Brain pericyte (primary cell): ENCODE measurements at regions not wholly inside any gene's neighbourhood (a gene's known extent, or its start where the extent isn't known, plus 50 kb on each side); places are given as distances from the start of the nearest gene placed in this dataset.

Experiments
- DNase-seq: peaks from one replicate; pipeline ENCODE4 v3.0.0-alpha.2; 2012; ENCODE audit warnings: low read depth, low spot score

DNA sequence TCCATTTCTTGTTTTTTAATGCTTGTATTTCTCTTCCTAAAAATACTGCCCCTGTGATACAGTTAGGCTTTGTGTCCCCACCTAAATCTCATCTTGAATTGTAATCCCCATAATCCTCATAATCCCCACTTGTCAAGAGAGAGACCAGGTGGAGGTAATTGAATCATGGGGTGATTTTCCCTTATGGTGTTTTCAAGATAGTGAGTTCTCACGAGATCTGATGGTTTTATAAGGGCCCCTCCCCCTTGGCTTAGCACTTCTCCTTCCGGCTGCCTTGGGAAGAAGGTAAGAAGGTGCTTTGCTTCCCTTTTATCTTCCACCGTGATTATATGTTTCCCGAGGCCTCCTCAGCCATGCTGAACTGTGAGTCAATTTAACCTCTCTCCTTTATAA is 227.4 kb downstream of the MAN2A1 start:
- DNase-seq: no peak

DNA sequence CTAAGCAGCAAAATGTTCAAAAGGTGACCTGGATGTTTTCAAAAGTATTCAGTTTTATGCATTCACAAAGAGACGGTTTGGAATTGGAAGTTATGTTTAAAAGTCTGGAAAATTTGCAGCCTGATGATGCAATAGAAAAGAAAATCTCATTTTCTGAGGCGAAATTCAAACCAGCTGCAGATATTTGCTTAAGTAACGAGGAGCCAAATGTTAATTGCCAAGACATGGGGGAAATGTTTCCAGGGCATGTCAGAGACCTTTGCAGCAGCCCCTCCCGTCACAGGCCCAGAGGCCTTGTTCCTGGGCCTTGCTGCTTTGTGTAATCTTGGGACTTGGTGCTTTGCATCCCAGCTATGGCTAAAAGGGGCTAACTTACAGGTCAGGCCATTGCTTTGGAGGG is 228.2 kb downstream of the MAN2A1 start:
- DNase-seq: no peak

GRCh38 chr5:109920736-109921135 is 231.0 kb downstream of the MAN2A1 start:
- DNase-seq: no peak

GRCh38 chr5:109921735-109922380 is 232.1 kb downstream of the MAN2A1 start:
- no peak for DNase-seq

- DNase-seq: no peak
Measured at GRCh38 chr5:109922381-109922995, 232.8 kb downstream of the MAN2A1 start.

DNA sequence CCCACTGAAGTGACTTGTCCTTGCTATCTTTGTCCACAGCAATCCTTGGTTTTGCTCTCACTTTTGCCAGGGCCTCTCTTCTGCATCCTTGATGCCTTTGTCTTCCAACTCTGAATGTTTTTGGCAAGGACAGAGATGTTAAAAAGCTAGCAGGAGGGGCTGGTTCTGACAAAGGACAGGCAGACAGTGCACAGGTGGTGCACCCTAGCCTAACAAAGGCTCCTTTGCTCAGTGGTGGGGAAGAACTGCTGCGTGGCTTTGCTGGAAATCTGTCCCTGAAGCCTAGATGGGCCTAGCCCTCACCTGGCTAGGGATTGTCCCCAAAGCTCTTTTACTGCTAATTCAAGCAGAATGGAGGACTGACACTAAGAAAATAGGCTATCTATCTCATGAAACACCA is 233.5 kb downstream of the MAN2A1 start:
- DNase-seq: no peak

GRCh38 chr5:109924237-109925107 is 234.7 kb downstream of the MAN2A1 start:
- no peak for DNase-seq

DNA sequence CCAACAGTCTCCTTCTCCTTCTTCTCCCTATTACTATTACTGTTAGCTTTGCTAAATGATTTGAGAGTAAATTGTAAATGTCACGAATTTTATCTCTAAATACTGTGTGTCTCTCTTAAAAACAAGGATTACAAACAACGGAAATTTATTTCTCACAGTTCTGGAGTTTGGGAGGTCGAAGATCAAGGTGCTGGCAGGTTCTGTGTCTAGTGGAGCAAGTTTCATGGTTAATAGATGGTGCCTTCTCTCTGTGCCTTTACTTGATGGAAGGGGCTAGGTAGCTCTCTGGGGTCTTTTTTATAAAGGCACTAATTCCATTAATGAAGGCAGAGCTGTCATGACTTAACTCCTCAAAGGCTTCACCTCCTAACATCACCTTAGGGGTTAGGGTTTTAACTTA is 237.9 kb downstream of the MAN2A1 start:
- no peak for DNase-seq

DNA sequence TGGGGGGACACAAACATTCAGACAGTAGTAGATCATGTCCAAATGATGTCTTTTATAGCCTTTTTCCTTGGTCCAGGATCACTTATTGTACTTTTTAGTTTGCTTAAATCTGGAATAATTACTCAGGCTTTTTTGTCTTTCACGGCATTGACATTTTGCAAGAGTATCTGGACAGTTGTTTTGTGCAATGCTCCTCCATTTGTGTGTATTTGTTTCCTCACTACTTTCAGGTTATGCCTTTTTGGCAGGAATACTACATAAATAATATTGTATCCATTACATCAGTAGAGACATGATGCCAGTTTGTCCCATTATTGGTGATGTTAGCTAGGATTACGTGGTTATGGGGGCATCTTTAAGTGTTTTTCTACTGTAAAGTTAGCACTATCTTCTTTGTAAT is 238.3 kb downstream of the MAN2A1 start:
- no peak for DNase-seq

DNA sequence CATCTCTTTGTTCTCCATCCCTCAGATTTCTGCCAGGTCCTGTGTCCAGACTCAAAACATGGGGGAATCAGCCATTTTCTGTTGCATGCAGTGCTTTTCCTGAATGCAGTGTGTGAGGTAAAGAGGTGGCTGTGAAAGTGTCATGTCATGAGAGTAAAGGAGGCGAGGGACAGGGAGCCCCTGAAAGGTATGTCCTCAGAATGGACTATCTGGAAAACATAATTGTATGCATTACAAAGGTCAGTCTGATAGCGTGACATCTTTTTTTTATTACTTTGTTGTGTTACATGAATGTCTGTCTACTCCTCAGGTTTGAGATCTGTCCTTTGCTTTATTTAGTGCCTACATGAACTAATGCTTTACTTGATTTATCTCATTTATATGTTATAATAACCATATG is 239.1 kb downstream of the MAN2A1 start:
- no peak for DNase-seq

- DNase-seq: no peak
Measured at GRCh38 chr5:109929376-109929775, 239.6 kb downstream of the MAN2A1 start.

- no peak for DNase-seq
Measured at GRCh38 chr5:109929911-109930310, 240.2 kb downstream of the MAN2A1 start.

DNA sequence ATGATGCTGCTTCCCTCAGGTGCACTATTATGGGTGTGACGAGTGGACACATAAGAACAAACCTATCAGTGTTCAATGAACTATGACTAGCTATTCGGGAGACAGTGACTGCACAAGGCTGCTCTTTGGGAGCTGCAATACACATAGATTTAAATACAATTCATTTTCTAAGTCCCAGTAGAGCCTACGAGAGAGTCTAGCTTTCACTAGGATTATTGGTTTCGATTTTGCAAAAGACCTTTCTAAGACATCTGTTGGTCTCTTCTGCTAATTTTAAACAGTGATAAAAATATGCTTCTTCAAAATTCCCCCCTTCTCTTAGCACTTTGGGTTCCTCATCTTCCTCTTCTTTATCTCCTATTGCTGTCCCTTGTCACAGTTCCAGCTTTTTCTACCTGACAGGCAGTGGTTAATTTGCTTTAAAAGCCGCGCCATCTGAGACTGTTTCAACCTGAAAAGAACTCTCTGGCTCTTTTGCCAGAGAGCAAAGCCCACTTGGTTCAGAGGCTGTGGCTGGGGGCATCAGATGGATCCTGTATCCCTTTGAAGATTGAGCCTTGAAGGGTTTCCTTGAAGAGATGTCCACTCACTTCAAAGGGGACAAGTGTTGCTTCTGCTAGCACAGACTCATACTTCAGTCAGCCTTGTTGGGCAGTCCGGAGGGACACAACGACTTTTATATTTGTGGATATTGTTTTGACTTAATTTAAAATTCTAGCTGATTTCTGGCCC is 241.5 kb downstream of the MAN2A1 start:
- no peak for DNase-seq

DNA sequence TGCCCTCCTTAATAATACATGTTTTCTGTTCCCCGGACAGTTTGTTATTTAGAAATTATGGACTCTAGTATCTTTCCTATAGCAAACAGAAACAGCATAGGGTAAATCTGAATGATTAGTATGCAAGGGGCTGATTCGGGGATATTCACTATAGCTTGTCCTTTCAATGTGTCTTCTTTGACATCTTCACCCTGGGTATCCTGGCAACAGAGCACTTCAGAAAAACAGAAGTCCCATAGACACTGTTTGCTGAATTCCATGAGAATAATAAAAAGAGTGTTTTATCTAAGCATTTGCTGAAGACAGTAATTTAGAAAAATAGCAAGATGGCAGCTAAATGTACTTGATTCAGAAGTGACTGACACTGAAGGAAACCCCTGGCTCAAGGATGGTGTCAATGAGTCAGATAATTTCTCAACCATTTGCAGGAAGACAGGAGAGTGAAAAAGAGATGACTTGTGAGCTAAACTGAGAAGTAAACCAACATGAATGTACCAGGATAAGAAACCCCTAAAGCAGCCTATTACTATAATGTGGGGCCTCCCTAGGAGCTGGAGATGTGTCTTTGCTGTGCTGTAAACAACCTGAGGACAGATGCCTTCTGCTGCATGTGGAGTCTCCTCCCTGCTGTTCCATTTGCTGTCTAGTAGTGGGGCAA is 246.2 kb downstream of the MAN2A1 start:
- no peak for DNase-seq

DNA sequence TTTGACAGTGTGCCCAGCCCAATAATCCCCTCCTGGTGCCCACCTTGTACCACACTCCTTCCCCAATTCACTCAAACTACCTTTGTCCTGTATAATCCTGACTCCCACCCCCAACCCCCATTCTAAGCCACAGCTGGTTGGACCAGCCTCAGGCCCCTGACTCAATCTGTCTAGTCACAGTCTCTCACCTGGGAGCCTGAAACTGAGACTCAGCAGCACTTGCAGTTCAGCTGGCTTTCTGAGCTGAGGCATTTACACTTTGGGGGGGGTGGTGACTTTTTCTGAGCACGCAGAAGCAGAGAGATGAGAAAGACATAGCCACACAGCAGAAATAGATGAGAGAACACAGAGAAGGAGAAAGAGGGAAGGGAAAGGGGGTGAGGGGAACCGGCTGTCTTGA is 247.3 kb downstream of the MAN2A1 start:
- DNase-seq: no peak

DNA sequence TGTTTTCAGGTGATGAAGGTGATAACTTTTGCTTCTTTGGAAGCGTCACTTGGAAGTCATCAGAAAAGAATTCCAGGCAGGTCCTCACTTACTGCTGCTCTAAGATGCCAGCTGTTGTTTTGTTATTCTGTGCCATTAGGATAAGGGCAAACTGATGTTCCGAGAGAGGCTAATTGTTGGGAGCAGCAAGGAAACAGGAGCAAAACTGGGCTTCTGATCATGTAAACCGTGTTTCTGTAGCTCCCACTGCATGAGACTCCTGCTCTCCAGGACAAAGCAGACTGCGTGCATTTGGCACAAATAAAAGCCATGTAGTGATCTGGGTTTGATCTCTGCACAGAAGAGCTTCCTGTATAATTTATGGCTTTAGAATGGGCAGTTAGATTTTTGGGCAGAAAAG is 248.2 kb downstream of the MAN2A1 start:
- DNase-seq: no peak

GRCh38 chr5:109938453-109938852 is 248.7 kb downstream of the MAN2A1 start:
- no peak for DNase-seq

GRCh38 chr5:109939116-109939682 is 249.5 kb downstream of the MAN2A1 start:
- DNase-seq: peak; percentile 2

DNA sequence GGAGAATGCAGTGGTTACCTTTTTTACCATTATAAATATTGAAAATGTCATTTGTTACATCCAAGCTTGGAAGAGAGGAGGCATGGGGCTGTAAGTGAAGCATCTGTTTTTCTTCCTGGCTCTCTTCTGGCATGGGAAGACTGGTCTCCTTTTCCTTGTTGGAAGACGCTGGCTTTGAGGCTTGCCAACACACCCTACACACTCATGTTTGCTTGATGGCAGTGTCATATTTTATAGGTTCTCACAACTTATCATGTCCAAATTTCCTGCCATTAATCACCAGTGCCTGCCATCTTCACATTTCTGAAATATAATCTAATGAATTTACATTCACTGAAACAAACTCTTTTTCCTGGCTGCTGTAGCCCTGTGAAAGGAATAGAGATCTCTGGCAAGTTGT is 252.9 kb downstream of the MAN2A1 start:
- DNase-seq: no peak

- no peak for DNase-seq
Measured at GRCh38 chr5:109943701-109944235, 254.0 kb downstream of the MAN2A1 start.

GRCh38 chr5:109944461-109944860 is 254.7 kb downstream of the MAN2A1 start:
- DNase-seq: no peak
